ENCODE measurements at regions not wholly inside any gene's neighbourhood (a gene's known extent, or its start where the extent isn't known, plus 50 kb on each side); places are given as distances from the start of the nearest gene placed in this dataset.

GRCh38 chr15:35693286-35693685, 147.3 kb upstream of the DPH6 start:
- TF ChIP-seq POLR2AphosphoS5 (IDR thresholded peaks at IDR 0.05; ENCODE audit: low read depth, low read length) (no peak), POLR2A (IDR thresholded peaks at IDR 0.05; ENCODE audit: low read depth, low read length) (no peak), TAF1 (IDR thresholded peaks at IDR 0.05; ENCODE audit: borderline replicate concordance, low read depth, low read length) (no peak)
